GM18907 (cell line): ENCODE measurements at regions not wholly inside any gene's neighbourhood (a gene's known extent, or its start where the extent isn't known, plus 50 kb on each side); places are given as distances from the start of the nearest gene placed in this dataset.

Experiments used
- ATAC-seq: cut with Tn5 transposase; IDR thresholded peaks from one replicate; pipeline ENCODE4 v1.9.1; 2021; ENCODE audit warnings: mild to moderate bottlenecking, moderate library complexity; ENCODE audit not compliant: unreplicated experiment

GRCh38 chr16:85162478-85163277 is 50.4 kb upstream of the CIBAR2 start:
- no peak for ATAC-seq

GRCh38 chr16:85163278-85164112 is 51.2 kb upstream of the CIBAR2 start:
- no peak for ATAC-seq

- ATAC-seq = no peak
Observed at GRCh38 chr16:85164431-85164830, 52.2 kb upstream of the CIBAR2 start.

GRCh38 chr16:85164838-85165516 is 52.7 kb upstream of the CIBAR2 start:
- ATAC-seq = no peak

GRCh38 chr16:85165781-85166180 is 53.5 kb upstream of the CIBAR2 start:
- ATAC-seq = no peak

- no peak for ATAC-seq
Observed at GRCh38 chr16:85166281-85166680, 54.0 kb upstream of the CIBAR2 start.

GRCh38 chr16:85166699-85167588 is 54.7 kb upstream of the CIBAR2 start:
- no peak for ATAC-seq

GRCh38 chr16:85167589-85168537 is 55.6 kb upstream of the CIBAR2 start:
- no peak for ATAC-seq

GRCh38 chr16:85168732-85169256 is 56.5 kb upstream of the CIBAR2 start:
- no peak for ATAC-seq

GRCh38 chr16:85169333-85170065 is 57.2 kb upstream of the CIBAR2 start:
- ATAC-seq = no peak

GRCh38 chr16:85170066-85170491 is 57.8 kb upstream of the CIBAR2 start:
- ATAC-seq = no peak

GRCh38 chr16:85170590-85171003 is 58.3 kb upstream of the CIBAR2 start:
- no peak for ATAC-seq

GRCh38 chr16:85171004-85171758 is 58.9 kb upstream of the CIBAR2 start:
- no peak for ATAC-seq

- ATAC-seq = no peak
Observed at GRCh38 chr16:85171759-85172454, 59.6 kb upstream of the CIBAR2 start.

- ATAC-seq = no peak
Observed at GRCh38 chr16:85172455-85173145, 60.3 kb upstream of the CIBAR2 start.

- ATAC-seq = no peak
Observed at GRCh38 chr16:85173146-85173980, 61.1 kb upstream of the CIBAR2 start.
